ENCODE measurements at regions not wholly inside any gene's neighbourhood (a gene's known extent, or its start where the extent isn't known, plus 50 kb on each side); places are given as distances from the start of the nearest gene placed in this dataset.

GRCh38 chr5:6029811-6030271 is 348.5 kb downstream of the MED10 start:
- peaks cover 92% of the 10 kb centered on the region for H3K27me3 ChIP-seq (ENCODE audit: insufficient read depth, low read depth, severe bottlenecking)
- TF ChIP-seq, protein P1, sequence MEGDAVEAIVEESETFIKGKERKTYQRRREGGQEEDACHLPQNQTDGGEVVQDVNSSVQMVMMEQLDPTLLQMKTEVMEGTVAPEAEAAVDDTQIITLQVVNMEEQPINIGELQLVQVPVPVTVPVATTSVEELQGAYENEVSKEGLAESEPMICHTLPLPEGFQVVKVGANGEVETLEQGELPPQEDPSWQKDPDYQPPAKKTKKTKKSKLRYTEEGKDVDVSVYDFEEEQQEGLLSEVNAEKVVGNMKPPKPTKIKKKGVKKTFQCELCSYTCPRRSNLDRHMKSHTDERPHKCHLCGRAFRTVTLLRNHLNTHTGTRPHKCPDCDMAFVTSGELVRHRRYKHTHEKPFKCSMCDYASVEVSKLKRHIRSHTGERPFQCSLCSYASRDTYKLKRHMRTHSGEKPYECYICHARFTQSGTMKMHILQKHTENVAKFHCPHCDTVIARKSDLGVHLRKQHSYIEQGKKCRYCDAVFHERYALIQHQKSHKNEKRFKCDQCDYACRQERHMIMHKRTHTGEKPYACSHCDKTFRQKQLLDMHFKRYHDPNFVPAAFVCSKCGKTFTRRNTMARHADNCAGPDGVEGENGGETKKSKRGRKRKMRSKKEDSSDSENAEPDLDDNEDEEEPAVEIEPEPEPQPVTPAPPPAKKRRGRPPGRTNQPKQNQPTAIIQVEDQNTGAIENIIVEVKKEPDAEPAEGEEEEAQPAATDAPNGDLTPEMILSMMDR (IDR thresholded peaks at IDR 0.05; ENCODE audit: low read depth, low read length), result no peak
- H3K9me3 ChIP-seq (ENCODE audit: severe bottlenecking), result peaks cover 3% of the 10 kb centered on the region
- DNase-seq, result no peak
- no peak overlapping the region for H3K4me3 ChIP-seq (ENCODE audit: low read depth, low read length)
- H3K36me3 ChIP-seq, result no peaks in the 10 kb centered on the region
- H3K27ac ChIP-seq, result no peak overlapping the region

DNA sequence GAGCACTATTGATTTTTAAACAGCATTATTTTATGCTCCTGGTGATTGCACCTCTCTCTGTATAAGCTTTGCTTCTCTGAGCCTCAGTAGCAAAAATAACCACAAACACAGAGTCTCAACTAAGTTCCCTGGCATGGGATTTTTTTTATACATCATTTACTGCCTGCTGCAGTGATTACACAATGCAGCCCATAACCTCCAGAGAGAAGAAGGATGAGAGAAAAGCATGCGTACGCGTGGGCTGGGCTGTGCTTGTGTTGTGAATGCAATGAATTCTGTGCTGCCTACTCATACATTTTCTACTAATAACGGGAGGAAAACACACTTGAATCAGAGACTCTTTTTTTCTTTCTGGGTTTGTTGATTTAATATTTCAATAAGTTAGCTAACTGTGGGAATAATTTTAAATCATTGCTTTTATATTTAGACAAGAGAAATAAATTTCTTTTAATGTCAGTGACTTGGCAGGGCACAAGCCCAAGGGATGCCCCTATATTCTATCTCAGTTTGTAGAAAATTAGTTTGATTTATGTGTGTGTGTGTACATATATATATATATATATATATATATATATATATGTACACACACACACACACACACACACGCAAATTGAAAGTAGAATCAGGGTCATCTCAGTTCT is 351.5 kb downstream of the MED10 start:
- no peak overlapping the region for H3K27ac ChIP-seq
- DNase-seq, result no peak
- TF ChIP-seq, protein P1 (IDR thresholded peaks at IDR 0.05; ENCODE audit: low read depth, low read length), result no peak
- H3K4me3 ChIP-seq (ENCODE audit: low read depth, low read length), result no peak overlapping the region
- H3K27me3 ChIP-seq (ENCODE audit: insufficient read depth, low read depth, severe bottlenecking), result peaks cover 96% of the 10 kb centered on the region
- no peaks in the 10 kb centered on the region for H3K36me3 ChIP-seq
- H3K9me3 ChIP-seq (ENCODE audit: severe bottlenecking), result peaks cover 3% of the 10 kb centered on the region

GRCh38 chr5:6019612-6020011 is 358.7 kb downstream of the MED10 start:
- no peaks in the 10 kb centered on the region for H3K36me3 ChIP-seq
- TF ChIP-seq, protein P1 (IDR thresholded peaks at IDR 0.05; ENCODE audit: low read depth, low read length), result no peak
- H3K9me3 ChIP-seq (ENCODE audit: severe bottlenecking), result no peaks in the 10 kb centered on the region
- H3K27me3 ChIP-seq (ENCODE audit: insufficient read depth, low read depth, severe bottlenecking), result peaks cover 82% of the 10 kb centered on the region
- no peak overlapping the region for H3K4me3 ChIP-seq (ENCODE audit: low read depth, low read length)
- H3K27ac ChIP-seq, result no peak overlapping the region
- no peak for DNase-seq

DNA sequence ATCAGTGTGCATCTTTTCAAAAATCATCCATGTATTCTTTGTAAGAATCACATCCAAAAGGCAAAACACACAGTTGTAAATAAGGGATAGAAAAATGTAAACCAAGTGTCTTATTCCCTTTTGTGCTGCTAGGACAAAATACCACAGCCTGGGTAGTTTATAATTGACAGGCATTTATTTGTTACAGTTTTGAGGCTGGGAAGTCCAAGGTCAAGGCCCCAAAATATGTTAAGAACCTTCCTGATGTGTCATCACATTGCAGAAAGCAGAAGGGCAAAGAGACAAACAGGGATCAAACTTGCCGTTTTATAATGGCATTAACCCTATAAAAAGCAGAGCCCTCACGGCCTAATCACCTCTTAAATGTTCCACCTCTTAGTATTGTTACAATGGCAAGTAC is 364.8 kb downstream of the MED10 start:
- peaks cover 8% of the 10 kb centered on the region for H3K9me3 ChIP-seq (ENCODE audit: severe bottlenecking)
- no peak for DNase-seq
- no peaks in the 10 kb centered on the region for H3K36me3 ChIP-seq
- H3K27ac ChIP-seq, result no peak overlapping the region
- TF ChIP-seq, protein P1 (IDR thresholded peaks at IDR 0.05; ENCODE audit: low read depth, low read length), result no peak
- no peak overlapping the region for H3K4me3 ChIP-seq (ENCODE audit: low read depth, low read length)
- peaks cover 71% of the 10 kb centered on the region for H3K27me3 ChIP-seq (ENCODE audit: insufficient read depth, low read depth, severe bottlenecking)

DNA sequence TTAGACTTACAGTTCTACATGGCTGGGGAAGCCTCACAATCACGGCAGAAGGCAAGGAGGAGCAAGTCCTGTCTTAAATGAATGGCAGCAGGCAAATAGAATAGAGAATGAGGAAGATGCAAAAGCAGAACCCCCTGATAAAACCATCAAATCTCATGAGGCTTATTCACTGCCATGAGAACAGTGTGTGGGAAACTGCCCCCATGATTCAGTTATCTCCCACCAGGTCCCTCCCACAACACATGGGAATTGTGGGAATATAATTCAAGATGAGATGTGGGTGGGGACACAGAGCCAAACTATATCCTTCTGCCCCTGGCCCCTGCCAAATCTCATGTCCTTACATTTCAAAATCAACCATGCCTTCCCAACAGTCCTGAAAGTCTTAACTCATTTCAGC is 367.1 kb downstream of the MED10 start:
- TF ChIP-seq, protein P1 (IDR thresholded peaks at IDR 0.05; ENCODE audit: low read depth, low read length), result no peak
- Histone ChIP-seq H3K36me3 (no peaks in the 10 kb centered on the region), H3K27me3 (ENCODE audit: insufficient read depth, low read depth, severe bottlenecking) (peaks cover 77% of the 10 kb centered on the region), H3K4me3 (ENCODE audit: low read depth, low read length) (no peak overlapping the region), H3K27ac (no peak overlapping the region), H3K9me3 (ENCODE audit: severe bottlenecking) (peaks cover 8% of the 10 kb centered on the region)
- DNase-seq, result no peak

- no peak for DNase-seq
- Histone ChIP-seq H3K4me3 (ENCODE audit: low read depth, low read length) (no peak overlapping the region), H3K27ac (no peak overlapping the region), H3K27me3 (ENCODE audit: insufficient read depth, low read depth, severe bottlenecking) (peaks cover 88% of the 10 kb centered on the region), H3K9me3 (ENCODE audit: severe bottlenecking) (peaks cover 3% of the 10 kb centered on the region), H3K36me3 (no peaks in the 10 kb centered on the region)
- TF ChIP-seq, protein P1 (IDR thresholded peaks at IDR 0.05; ENCODE audit: low read depth, low read length), result no peak
These were observed 371.5 kb downstream of the MED10 start for GRCh38 chr5:6006838-6007314.
